22Rv1 (cell line): ENCODE measurements at regions not wholly inside any gene's neighbourhood (a gene's known extent, or its start where the extent isn't known, plus 50 kb on each side); places are given as distances from the start of the nearest gene placed in this dataset.

ENCODE experiments used
- H3K27ac ChIP-seq: fragments of 450-650 bp; 2 replicates; pipeline ENCODE4 v1.5.1; 2017
- ZFX ChIP-seq: fragments of 450-650 bp; IDR thresholded peaks from 2 replicates; pipeline ENCODE4 v1.6.1; 2017; ENCODE audit warnings: antibody characterized with exemption, borderline replicate concordance
- TF ChIP-seq, protein P1 (sequence below): fragments of 450-650 bp; IDR thresholded peaks from 2 replicates; pipeline ENCODE4 v1.5.1; 2017; ENCODE audit warnings: mild to moderate bottlenecking

- TF ChIP-seq, protein P1, sequence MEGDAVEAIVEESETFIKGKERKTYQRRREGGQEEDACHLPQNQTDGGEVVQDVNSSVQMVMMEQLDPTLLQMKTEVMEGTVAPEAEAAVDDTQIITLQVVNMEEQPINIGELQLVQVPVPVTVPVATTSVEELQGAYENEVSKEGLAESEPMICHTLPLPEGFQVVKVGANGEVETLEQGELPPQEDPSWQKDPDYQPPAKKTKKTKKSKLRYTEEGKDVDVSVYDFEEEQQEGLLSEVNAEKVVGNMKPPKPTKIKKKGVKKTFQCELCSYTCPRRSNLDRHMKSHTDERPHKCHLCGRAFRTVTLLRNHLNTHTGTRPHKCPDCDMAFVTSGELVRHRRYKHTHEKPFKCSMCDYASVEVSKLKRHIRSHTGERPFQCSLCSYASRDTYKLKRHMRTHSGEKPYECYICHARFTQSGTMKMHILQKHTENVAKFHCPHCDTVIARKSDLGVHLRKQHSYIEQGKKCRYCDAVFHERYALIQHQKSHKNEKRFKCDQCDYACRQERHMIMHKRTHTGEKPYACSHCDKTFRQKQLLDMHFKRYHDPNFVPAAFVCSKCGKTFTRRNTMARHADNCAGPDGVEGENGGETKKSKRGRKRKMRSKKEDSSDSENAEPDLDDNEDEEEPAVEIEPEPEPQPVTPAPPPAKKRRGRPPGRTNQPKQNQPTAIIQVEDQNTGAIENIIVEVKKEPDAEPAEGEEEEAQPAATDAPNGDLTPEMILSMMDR: no peak
- no peak for TF ChIP-seq ZFX
- H3K27ac ChIP-seq: no peak overlapping the region
These were observed 139.6 kb downstream of the TMCO5A start for GRCh38 chr15:38074029-38074428.

DNA sequence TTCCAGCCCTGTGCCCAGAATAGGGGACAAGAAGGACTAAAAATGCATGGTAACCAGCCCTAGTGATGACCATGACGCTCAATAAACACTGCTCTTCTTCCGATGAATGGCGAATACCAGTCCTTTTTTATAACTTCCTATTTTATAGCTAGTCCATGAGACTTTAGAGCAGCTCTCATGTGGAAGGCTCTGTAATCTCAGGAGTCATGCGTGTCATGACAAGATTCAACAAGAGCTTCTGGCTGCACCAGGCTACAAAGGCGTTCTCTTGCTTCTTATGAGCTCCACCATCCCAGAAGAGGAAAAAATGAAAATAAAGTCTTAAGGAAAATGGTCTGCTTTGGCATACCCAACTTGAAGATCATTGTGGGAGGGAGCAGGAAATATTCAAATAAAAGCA, 141.0 kb downstream of the TMCO5A start:
- H3K27ac ChIP-seq: no peak overlapping the region
- no peak for TF ChIP-seq ZFX
- TF ChIP-seq, protein P1: no peak

DNA sequence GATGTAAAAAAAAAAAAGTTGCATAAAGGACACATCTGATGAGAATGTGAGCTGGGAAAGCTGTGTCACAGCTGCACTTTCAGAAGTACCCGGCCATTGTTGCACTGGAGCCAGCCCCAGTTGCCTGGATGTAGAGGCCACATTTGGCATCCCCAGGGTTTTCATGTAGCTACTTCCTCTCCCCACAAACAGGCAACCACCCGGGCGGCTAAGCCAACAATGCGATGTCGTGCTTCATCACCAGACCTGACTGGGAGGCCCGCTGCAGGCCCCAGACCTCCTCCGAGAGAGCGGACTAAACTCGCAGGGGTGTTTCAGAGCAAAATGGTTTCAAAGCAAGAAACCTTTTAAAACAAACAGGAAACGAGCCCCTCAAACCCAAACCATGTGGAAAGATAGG, 142.3 kb downstream of the TMCO5A start:
- no peak for TF ChIP-seq ZFX
- TF ChIP-seq, protein P1: no peak
- H3K27ac ChIP-seq: no peak overlapping the region

GRCh38 chr15:38079236-38079635, 144.8 kb downstream of the TMCO5A start:
- H3K27ac ChIP-seq: no peak overlapping the region
- TF ChIP-seq ZFX: no peak
- TF ChIP-seq, protein P1: no peak

DNA sequence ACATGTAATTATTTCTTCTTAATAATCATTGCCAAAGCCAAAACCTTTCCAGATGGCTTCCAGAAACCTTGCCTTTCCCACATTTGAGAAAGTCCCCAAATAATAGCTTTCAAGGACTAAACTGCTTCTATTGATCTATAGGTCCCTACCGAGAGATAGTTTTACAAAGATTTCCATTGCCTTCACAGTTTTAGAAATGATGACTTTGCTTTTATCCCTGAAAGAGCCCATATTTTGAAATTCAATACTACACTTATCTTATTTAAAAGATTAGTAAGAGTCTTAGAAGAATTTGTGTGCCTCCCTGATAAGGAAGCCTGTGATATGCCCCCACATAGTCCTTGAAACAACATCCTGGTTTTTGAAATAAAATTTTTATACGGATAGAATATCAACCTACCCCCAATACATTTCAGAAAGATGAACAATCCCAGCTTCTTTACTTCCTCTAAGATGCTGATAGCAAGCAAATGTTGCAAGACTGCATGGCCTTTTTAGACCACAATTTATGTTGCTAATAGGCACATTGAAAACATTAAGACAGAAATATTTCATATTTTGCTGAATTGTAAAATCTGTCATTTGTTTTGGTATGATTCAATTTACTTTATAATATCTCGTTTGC, 146.3 kb downstream of the TMCO5A start:
- TF ChIP-seq, protein P1: no peak
- no peak for TF ChIP-seq ZFX
- no peak overlapping the region for H3K27ac ChIP-seq

- no peak overlapping the region for H3K27ac ChIP-seq
- no peak for TF ChIP-seq ZFX
- TF ChIP-seq, protein P1: no peak
These were observed 149.8 kb downstream of the TMCO5A start for GRCh38 chr15:38084289-38084688.

GRCh38 chr15:38085114-38085513, 150.7 kb downstream of the TMCO5A start:
- TF ChIP-seq, protein P1: no peak
- TF ChIP-seq ZFX: no peak
- H3K27ac ChIP-seq: no peak overlapping the region
